GM12865 (cell line): ENCODE measurements at regions not wholly inside any gene's neighbourhood (a gene's known extent, or its start where the extent isn't known, plus 50 kb on each side); places are given as distances from the start of the nearest gene placed in this dataset.

Experiments used
- DNase-seq: peaks from one replicate; pipeline ENCODE4 v3.0.0; 2010; ENCODE audit warnings: low read depth
- H3K4me3 ChIP-seq: 2 replicates; pipeline ENCODE4 v1.5.1; 2011; ENCODE audit warnings: mild to moderate bottlenecking, low read depth, low read length, control low read depth
- TF ChIP-seq, protein P1 (sequence below): IDR thresholded peaks from 2 replicates; pipeline ENCODE4 v1.5.1; 2011; ENCODE audit warnings: low read length, control low read depth, low read depth, inconsistent platforms; ENCODE audit not compliant: insufficient read depth; ENCODE audit errors: missing control alignments

DNA sequence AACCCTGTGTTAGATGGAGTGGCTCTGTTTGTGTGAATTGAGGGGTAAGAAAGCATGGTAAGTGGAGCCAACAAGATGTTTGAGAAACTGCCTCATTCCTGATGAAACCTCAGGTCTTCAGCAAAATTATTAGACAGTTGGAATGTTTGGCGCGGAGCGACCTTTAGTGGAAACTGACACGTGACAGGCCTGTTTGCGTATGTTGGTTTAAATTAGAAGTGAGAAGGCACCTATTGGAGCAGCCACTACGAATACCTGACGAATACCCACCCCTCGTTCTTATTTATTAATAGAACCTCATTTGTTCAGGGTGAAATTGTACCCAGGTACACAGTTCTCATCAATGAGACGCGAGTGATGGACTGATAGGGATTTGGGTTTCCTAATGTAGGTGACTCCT is 63.2 kb upstream of the MIR17HG start:
- DNase-seq, result no peak
- TF ChIP-seq, protein P1, sequence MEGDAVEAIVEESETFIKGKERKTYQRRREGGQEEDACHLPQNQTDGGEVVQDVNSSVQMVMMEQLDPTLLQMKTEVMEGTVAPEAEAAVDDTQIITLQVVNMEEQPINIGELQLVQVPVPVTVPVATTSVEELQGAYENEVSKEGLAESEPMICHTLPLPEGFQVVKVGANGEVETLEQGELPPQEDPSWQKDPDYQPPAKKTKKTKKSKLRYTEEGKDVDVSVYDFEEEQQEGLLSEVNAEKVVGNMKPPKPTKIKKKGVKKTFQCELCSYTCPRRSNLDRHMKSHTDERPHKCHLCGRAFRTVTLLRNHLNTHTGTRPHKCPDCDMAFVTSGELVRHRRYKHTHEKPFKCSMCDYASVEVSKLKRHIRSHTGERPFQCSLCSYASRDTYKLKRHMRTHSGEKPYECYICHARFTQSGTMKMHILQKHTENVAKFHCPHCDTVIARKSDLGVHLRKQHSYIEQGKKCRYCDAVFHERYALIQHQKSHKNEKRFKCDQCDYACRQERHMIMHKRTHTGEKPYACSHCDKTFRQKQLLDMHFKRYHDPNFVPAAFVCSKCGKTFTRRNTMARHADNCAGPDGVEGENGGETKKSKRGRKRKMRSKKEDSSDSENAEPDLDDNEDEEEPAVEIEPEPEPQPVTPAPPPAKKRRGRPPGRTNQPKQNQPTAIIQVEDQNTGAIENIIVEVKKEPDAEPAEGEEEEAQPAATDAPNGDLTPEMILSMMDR, result no peak
- H3K4me3 ChIP-seq, result no peak overlapping the region

DNA sequence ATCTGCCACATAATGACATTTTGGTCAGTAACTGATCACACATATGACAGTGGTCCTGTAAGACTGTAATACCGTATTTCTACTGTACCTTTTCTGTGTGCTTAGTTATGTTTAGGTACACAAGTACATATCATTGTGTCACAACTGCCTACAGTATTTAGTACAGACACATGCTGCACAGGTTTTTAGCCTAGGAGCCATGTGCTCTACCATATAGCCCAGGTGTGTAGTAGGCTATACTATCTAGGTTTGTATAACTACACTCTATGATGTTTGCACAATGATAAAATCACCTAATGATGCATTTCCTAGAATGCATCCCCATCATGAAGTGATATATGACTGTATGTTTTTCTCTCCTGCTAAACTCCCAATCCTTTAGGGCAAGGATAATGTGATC is 61.2 kb upstream of the MIR17HG start:
- no peak for DNase-seq
- no peak overlapping the region for H3K4me3 ChIP-seq
- TF ChIP-seq, protein P1, result no peak

DNA sequence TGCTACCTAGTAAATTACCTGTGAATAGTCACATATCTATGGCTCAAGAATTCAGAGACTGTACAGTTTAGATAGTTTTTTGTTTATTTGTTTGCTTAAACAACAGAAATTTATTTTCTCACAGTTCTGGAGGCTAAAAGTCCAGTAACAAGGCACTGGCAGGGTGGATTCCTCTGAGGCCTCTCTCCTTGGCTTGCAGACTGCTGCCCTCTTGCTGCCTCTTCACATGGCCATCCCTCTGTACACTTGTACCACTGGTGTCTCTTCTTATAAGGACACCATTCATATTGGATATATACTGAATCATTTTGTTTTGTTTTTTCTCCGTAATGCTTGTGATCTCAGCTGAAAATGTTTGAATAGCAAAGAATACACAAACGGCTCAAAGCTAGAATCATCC is 56.4 kb upstream of the MIR17HG start:
- TF ChIP-seq, protein P1, result no peak
- H3K4me3 ChIP-seq, result no peak overlapping the region
- DNase-seq, result no peak

DNA sequence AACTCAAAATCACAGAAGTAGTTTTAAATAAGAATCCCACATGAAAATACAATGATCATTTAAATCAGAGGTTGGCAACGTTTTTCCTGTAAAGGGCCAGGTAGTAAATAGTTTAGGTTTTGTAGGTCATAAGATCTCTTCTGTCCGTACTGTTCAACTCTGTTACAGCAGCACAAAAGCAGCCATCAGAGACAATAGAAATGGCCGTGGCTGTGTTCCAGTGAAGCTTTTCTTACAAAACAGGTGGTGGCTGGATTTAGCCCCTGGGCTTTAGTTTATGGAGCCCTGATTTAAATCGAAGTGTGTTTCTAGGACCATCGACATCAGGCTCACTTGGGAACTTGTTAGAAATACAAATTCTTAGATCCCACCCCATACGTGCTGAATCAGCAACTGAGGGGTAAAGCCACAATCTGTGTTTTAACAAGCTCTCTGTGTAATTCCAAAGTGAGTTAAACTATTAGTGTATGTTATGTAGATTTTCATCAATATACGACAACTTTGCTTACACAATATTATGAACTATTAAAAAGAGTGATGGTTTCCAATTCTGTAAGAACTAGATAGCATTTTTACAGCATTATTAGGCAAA is 54.8 kb upstream of the MIR17HG start:
- TF ChIP-seq, protein P1, result no peak
- DNase-seq, result no peak
- no peak overlapping the region for H3K4me3 ChIP-seq

DNA sequence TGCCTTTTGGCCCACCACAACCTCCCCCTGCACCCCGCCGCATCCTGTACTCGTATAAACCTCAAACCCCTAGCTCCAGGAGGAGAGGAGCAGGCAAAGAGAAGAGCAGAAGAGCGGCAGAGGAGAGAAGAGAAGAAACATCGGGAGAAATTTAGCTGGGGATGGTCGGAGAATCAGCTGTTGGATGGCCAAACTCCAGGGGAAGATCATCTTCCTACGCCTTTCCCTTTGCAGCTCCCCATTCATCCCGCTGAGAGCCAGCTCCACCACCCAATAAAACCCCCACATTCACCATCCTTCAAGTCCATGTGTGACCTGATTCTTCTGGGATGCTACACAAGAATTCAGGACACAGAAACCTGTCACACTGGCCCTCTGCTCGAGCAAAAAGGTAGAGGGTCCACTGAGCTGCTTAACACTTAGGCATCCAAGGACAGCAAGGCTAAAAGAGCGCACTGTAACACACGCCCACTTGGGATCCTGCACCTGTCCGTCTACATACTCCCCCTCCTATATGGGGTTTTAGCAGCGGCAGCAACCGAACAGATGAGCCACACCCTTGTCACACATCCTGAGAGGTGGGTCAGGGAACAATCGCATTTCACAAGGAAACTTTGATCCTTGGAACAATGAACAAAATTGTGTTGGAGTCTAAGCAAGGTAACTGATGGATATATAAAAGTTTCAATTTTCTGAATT is 51.6 kb upstream of the MIR17HG start:
- H3K4me3 ChIP-seq, result no peak overlapping the region
- DNase-seq, result no peak
- TF ChIP-seq, protein P1, result no peak

DNA sequence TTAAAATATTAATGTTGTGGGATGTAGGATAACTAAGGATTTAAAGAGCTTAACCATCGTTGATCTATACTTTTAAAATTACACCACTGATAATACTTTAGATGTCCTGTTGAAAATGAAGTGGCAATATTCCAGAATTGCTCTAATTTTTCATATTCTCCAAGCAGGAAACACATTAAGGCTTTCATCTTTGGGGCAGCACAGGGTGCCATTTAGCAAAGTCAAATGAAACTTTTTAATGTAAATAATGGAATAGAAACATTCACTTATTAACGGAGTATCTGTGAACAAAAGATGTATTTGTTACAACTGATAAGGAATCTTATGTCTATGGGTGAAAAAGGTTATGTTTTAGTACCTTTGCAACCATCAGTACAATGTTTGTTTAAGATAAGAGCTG is 50.0 kb upstream of the MIR17HG start:
- no peak for DNase-seq
- TF ChIP-seq, protein P1, result no peak
- no peak overlapping the region for H3K4me3 ChIP-seq
